Adrenal gland (tissue), 5 donors: ENCODE measurements at regions not wholly inside any gene's neighbourhood (a gene's known extent, or its start where the extent isn't known, plus 50 kb on each side); places are given as distances from the start of the nearest gene placed in this dataset.

Experiments used
- POLR2A ChIP-seq, 2 donors: fragments of 450-650 bp; IDR thresholded peaks; one replicate each; pipeline ENCODE4 v1.6.1; 2017; ENCODE audit warnings: antibody characterized with exemption in 2 of 2, mild to moderate bottlenecking in 2 of 2, moderate library complexity in 1 of 2
- TF ChIP-seq, protein P1 (sequence below), 6 experiments: fragments of 450-650 bp in 4 of 6; fragments of 200-600 bp in 2 of 6; sonication (generic) in 1 of 6; IDR thresholded peaks; 1 replicate in 5 of 6; 2 replicates in 1 of 6; pipeline versions ENCODE4 v1.5.1 to v1.8.0; 2016 to 2021; ENCODE audit warnings: antibody characterized with exemption in 6 of 6, mild to moderate bottlenecking in 2 of 6, moderate library complexity in 1 of 6
- donor health status: DM: no; HTN: no; CAD: no.

GRCh38 chr14:101102875-101103274 is 199.4 kb upstream of the RTL1 start:
- TF ChIP-seq, protein P1, sequence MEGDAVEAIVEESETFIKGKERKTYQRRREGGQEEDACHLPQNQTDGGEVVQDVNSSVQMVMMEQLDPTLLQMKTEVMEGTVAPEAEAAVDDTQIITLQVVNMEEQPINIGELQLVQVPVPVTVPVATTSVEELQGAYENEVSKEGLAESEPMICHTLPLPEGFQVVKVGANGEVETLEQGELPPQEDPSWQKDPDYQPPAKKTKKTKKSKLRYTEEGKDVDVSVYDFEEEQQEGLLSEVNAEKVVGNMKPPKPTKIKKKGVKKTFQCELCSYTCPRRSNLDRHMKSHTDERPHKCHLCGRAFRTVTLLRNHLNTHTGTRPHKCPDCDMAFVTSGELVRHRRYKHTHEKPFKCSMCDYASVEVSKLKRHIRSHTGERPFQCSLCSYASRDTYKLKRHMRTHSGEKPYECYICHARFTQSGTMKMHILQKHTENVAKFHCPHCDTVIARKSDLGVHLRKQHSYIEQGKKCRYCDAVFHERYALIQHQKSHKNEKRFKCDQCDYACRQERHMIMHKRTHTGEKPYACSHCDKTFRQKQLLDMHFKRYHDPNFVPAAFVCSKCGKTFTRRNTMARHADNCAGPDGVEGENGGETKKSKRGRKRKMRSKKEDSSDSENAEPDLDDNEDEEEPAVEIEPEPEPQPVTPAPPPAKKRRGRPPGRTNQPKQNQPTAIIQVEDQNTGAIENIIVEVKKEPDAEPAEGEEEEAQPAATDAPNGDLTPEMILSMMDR (IDR thresholded peaks at IDR 0.05): no peak
- no peak for TF ChIP-seq POLR2A (IDR thresholded peaks at IDR 0.05)
